Caco-2 (cell line): ENCODE measurements at regions not wholly inside any gene's neighbourhood (a gene's known extent, or its start where the extent isn't known, plus 50 kb on each side); places are given as distances from the start of the nearest gene placed in this dataset.

Experiments used
- BruUV-seq: library from RNA; stranded (reverse); fragments of 400-500 nt; replicated peaks from 2 replicates; lab custom pipeline; 2021; lab: Mats Ljungman, UMichigan
- CTCF ChIA-PET: fragments of 300-600 bp; sonication (Branson Sonifier 250); formaldehyde crosslinking; loops from one replicate; lab custom pipeline; 2022; ENCODE audit warnings: antibody characterized with exemption; lab: Charles Lee
- POLR2A ChIA-PET: fragments of 300-600 bp; sonication (Branson Sonifier 250); formaldehyde crosslinking; loops from one replicate; lab custom pipeline; 2022; ENCODE audit warnings: antibody characterized with exemption; lab: Charles Lee
- DNase-seq, 2 experiments: peaks; one replicate each; pipeline versions ENCODE4 v3.0.0 to v3.0.0-alpha.2; 2020 to 2022
- H3K27me3 ChIP-seq: replicated peaks from 2 replicates; pipeline ENCODE4 v1.6.0; 2011; ENCODE audit warnings: low read length; ENCODE audit not compliant: control insufficient read depth, insufficient read depth
- H3K36me3 ChIP-seq: 2 replicates; pipeline ENCODE4 v1.5.1; 2011; ENCODE audit warnings: low read length; ENCODE audit not compliant: control insufficient read depth, insufficient read depth
- H3K4me1 ChIP-seq: fragments of 250-450 bp; sonication (Bioruptor Pico); 2 replicates; pipeline ENCODE4 v1.5.1; 2020; ENCODE audit warnings: mild to moderate bottlenecking
- H3K4me3 ChIP-seq: 2 replicates; pipeline ENCODE4 v1.5.1; 2011; ENCODE audit warnings: low read depth, mild to moderate bottlenecking, control low read depth, low read length
- H3K9me3 ChIP-seq: fragments of 250-450 bp; sonication (Bioruptor Pico); 2 replicates; pipeline ENCODE4 v1.5.1; 2020; ENCODE audit warnings: mild to moderate bottlenecking, moderate library complexity
- H3K27ac Mint-ChIP-seq: one replicate; pipeline ENCODE4 v1.8.0; 2022; ENCODE audit warnings: mixed read lengths; ENCODE audit not compliant: unreplicated experiment
- H3K27me3 Mint-ChIP-seq: one replicate; pipeline ENCODE4 v1.8.0; 2022; ENCODE audit warnings: mixed read lengths; ENCODE audit not compliant: insufficient read depth, unreplicated experiment
- H3K36me3 Mint-ChIP-seq: one replicate; pipeline ENCODE4 v1.8.0; 2022; ENCODE audit warnings: mild to moderate bottlenecking, mixed read lengths; ENCODE audit not compliant: insufficient read depth, unreplicated experiment
- H3K4me1 Mint-ChIP-seq: one replicate; pipeline ENCODE4 v1.8.0; 2022; ENCODE audit warnings: low read depth, mixed read lengths; ENCODE audit not compliant: unreplicated experiment
- H3K4me3 Mint-ChIP-seq: one replicate; pipeline ENCODE4 v1.8.0; 2022; ENCODE audit warnings: mild to moderate bottlenecking, moderate library complexity, mixed read lengths; ENCODE audit not compliant: unreplicated experiment
- H3K9me3 Mint-ChIP-seq: one replicate; pipeline ENCODE4 v1.8.0; 2022; ENCODE audit warnings: mixed read lengths; ENCODE audit not compliant: unreplicated experiment
- intact Hi-C: fragments of 100-400 bp; cut with micrococcal nuclease; formaldehyde crosslinking; loops from one replicate; pipeline ENCODE4 v1.10.0; 2022; ENCODE audit not compliant: unreplicated experiment
- TF ChIP-seq, protein P1 (sequence below), 2 experiments: fragments of 200-600 bp in 1 of 2; IDR thresholded peaks; 1 replicate in 1 of 2; 2 replicates in 1 of 2; pipeline versions ENCODE4 v1.5.1 to v1.8.0; 2011 to 2022; ENCODE audit warnings: antibody characterized with exemption in 1 of 2, control low read depth in 1 of 2, inconsistent platforms in 1 of 2, low read depth in 1 of 2, low read length in 1 of 2, mild to moderate bottlenecking in 1 of 2, moderate library complexity in 1 of 2; ENCODE audit not compliant: insufficient read depth in 1 of 2, severe bottlenecking in 1 of 2, unreplicated experiment in 1 of 2

DNA sequence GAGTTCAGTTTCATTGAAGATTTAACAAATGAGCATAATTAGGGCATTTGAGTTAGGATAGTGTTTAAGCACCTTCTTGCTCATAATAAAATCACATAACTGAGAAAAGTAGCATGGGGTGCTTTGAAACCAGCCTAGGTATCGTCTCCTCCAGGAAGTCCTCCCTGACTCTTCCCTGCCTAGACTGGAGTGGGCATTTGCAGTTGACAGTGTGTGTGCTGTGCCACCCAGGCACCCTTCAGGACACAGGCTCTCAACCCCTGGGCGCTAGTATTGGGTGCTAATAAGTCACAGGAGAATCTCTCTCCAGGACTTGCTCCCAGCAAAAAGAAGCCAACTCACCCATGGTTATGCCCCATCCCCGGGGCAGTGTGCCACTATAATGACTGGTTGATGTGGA, 584.1 kb downstream of the INSC start:
- H3K4me3 ChIP-seq: no peak overlapping the region
- peaks cover 36% of the 10 kb centered on the region for H3K4me1 ChIP-seq
- H3K36me3 ChIP-seq: no peaks in the 10 kb centered on the region
- CTCF ChIA-PET: no interaction called here
- TF ChIP-seq, protein P1, sequence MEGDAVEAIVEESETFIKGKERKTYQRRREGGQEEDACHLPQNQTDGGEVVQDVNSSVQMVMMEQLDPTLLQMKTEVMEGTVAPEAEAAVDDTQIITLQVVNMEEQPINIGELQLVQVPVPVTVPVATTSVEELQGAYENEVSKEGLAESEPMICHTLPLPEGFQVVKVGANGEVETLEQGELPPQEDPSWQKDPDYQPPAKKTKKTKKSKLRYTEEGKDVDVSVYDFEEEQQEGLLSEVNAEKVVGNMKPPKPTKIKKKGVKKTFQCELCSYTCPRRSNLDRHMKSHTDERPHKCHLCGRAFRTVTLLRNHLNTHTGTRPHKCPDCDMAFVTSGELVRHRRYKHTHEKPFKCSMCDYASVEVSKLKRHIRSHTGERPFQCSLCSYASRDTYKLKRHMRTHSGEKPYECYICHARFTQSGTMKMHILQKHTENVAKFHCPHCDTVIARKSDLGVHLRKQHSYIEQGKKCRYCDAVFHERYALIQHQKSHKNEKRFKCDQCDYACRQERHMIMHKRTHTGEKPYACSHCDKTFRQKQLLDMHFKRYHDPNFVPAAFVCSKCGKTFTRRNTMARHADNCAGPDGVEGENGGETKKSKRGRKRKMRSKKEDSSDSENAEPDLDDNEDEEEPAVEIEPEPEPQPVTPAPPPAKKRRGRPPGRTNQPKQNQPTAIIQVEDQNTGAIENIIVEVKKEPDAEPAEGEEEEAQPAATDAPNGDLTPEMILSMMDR (IDR thresholded peaks at IDR 0.05; ENCODE audit: insufficient read depth in 1 of 2, low read depth in 1 of 2, low read length in 1 of 2, severe bottlenecking in 1 of 2, unreplicated experiment in 1 of 2): no peak
- Mint-ChIP-seq H3K4me3 (no peak overlapping the region), H3K27ac (no peak overlapping the region), H3K27me3 (no peaks in the 10 kb centered on the region), H3K9me3 (peaks cover 29% of the 10 kb centered on the region), H3K4me1 (peaks cover 24% of the 10 kb centered on the region), H3K36me3 (no peaks in the 10 kb centered on the region)
- DNase-seq: no peak
- POLR2A ChIA-PET: no interaction called here
- H3K9me3 ChIP-seq: no peaks in the 10 kb centered on the region
- no TSS peak for BruUV-seq
- intact Hi-C loops: no loop called here
- no peaks in the 10 kb centered on the region for H3K27me3 ChIP-seq

DNA sequence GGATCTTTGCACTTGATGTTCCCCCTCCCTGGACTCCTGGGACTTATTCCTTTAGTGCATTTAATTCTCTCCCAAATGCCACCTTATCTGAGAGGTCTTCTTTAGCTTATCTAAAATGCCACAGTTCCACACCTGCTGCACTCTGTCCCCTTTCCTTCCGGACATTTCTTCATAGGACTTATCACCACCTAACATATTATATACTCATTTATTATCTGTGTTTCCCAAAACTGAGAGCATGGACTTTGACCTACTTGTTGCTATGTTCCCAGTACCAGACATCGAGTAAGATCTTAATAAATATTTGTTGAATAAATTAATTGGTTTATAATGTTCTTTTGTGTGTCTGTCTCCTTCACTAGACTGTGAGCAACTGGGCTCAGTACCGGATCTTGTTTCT, 585.3 kb downstream of the INSC start:
- peaks cover 40% of the 10 kb centered on the region for H3K4me1 ChIP-seq
- Mint-ChIP-seq H3K27ac (no peak overlapping the region), H3K4me3 (no peak overlapping the region), H3K27me3 (no peaks in the 10 kb centered on the region), H3K4me1 (peaks cover 28% of the 10 kb centered on the region), H3K9me3 (peaks cover 29% of the 10 kb centered on the region), H3K36me3 (no peaks in the 10 kb centered on the region)
- intact Hi-C loops: loop anchor here (5.0 kb wide), 2 partner anchors 48 to 67 kb away; no protein-coding TSS in a partner anchor
- H3K4me3 ChIP-seq: no peak overlapping the region
- CTCF ChIA-PET: no interaction called here
- POLR2A ChIA-PET: no interaction called here
- TF ChIP-seq, protein P1 (IDR thresholded peaks at IDR 0.05; ENCODE audit: insufficient read depth in 1 of 2, low read depth in 1 of 2, low read length in 1 of 2, severe bottlenecking in 1 of 2, unreplicated experiment in 1 of 2): no peak
- no peak for DNase-seq
- BruUV-seq: no TSS peak
- H3K9me3 ChIP-seq: no peaks in the 10 kb centered on the region
- no peaks in the 10 kb centered on the region for H3K27me3 ChIP-seq
- H3K36me3 ChIP-seq: no peaks in the 10 kb centered on the region

DNA sequence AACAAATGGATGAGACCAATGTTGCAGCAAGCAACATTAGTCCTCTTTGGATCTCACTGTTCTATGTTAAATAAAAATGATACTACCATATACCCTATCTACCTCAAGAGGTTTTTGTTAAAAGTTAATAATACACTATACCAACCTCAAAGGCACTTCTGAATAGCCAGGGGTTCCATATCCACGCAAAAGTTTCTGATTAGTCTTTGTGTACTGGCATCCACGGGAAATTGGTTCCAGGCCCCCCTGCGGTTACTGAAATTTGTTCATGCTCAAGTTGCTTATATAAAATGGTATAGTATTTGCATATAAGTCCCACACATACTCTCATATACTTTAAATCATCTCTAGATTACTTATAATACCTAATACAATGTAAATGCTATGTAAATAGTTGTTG, 585.7 kb downstream of the INSC start:
- H3K4me1 ChIP-seq: peaks cover 40% of the 10 kb centered on the region
- Mint-ChIP-seq H3K27ac (no peak overlapping the region), H3K9me3 (peaks cover 24% of the 10 kb centered on the region), H3K4me1 (peaks cover 24% of the 10 kb centered on the region), H3K36me3 (no peaks in the 10 kb centered on the region), H3K27me3 (no peaks in the 10 kb centered on the region), H3K4me3 (no peak overlapping the region)
- DNase-seq: no peak
- H3K4me3 ChIP-seq: no peak overlapping the region
- no peaks in the 10 kb centered on the region for H3K9me3 ChIP-seq
- ChIA-PET POLR2A (no interaction called here), CTCF (no interaction called here)
- intact Hi-C loops: loop anchor here (5.0 kb wide), 2 partner anchors 48 to 67 kb away; no protein-coding TSS in a partner anchor
- H3K36me3 ChIP-seq: no peaks in the 10 kb centered on the region
- H3K27me3 ChIP-seq: no peaks in the 10 kb centered on the region
- no TSS peak for BruUV-seq
- TF ChIP-seq, protein P1 (IDR thresholded peaks at IDR 0.05; ENCODE audit: insufficient read depth in 1 of 2, low read depth in 1 of 2, low read length in 1 of 2, severe bottlenecking in 1 of 2, unreplicated experiment in 1 of 2): no peak
